NCI-H2081 (cell line): ENCODE measurements at regions not wholly inside any gene's neighbourhood (a gene's known extent, or its start where the extent isn't known, plus 50 kb on each side); places are given as distances from the start of the nearest gene placed in this dataset.
"Not testable (repeated sequence)": the region's sequence is repeated elsewhere in the genome, so short reads cannot be mapped to it uniquely, and the experiment has no call there.

ENCODE experiments used
- DNase-seq, 2 experiments: peaks; one replicate each; lab custom pipeline; 2025; lab: John Stamatoyannopoulos, UW

- DNase-seq, result no peak
These were observed 377.5 kb downstream of the HLX start for GRCh38 chr1:221256773-221257172.

GRCh38 chr1:221257548-221257947 lies 378.3 kb downstream of the HLX start:
- not testable (repeated sequence) for DNase-seq

DNA sequence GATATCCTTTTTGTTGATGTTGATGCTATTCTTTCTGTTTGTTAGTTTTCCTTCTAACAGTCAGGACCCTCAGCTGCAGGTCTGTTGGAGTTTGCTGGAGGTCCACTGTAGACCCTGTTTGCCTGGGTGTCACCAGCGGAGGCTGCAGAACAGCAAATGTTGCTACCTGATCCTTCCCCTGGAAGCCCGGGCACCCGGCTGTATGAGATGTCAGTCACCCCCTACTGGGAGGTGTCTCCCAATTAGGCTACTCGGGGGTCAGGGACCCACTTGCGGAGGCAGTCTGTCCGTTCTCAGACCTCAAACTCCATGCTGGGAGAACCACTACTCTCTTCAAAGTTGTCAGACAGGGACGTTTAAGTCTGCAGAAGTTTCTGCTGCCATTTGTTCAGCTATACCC lies 383.4 kb downstream of the HLX start:
- DNase-seq, result not testable (repeated sequence)

GRCh38 chr1:221263831-221264767 lies 384.9 kb downstream of the HLX start:
- DNase-seq, result peak; percentile 83 to 89

GRCh38 chr1:221264848-221265247 lies 385.6 kb downstream of the HLX start:
- DNase-seq, result no peak

DNA sequence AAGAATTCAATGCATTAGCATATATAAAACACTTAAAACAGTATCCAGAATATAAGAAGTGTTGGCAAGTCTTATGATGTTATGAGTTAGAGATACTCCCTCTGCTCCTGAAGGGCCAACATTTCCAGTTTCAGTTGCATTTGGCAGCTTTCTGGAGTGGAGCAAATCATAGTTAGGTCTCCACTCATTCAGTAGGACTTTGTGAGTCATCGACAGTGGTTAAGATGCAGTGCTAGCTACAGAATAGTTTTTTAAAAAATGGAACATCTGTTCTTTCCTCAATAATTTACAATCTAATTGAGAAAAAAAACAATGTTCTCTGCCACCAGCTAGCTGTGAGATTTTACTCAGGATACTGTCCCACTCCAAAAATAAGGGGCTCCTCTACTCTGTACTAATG lies 389.1 kb downstream of the HLX start:
- DNase-seq, result no peak

DNA sequence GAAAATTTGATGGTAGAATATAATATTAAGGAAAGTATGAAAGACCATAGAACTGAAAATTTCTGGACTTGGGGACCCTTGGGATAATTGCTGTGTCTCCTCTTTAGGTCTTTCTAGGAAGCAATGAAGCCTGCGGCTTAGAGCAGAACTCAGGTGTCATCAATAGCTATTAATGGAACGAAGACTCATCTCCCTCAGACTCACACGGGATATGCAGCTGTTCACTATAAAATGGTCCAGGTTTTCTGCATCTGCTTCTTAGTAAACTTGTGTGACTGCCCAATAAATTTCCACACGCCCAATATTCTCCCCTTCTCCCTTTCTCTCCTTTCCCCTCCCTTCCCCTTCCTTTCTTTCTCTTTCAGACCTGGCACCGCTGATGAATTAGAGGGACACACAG lies 392.5 kb downstream of the HLX start:
- DNase-seq, result no peak

GRCh38 chr1:221272940-221273339 lies 393.7 kb downstream of the HLX start:
- no peak for DNase-seq

DNA sequence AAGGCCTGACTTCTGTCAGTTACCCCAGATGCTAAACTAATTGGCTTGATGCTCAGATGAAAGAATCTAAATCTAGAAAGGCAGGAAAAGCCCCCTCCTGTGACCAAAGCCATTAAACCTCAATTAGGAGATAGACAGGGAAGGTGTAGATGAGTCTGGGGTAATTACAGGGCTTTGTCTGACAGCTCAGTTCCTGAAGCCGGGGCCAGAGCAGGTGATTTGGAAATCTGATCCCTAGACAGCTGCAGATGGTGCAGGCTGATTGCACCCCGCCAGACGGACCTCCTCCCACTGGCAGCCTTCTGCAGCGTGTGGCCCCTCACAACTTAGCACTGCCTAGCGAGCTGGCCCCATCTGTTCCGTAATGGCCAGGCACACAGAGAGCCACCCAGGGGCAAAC lies 395.1 kb downstream of the HLX start:
- peak; percentile 94 to 99 for DNase-seq

GRCh38 chr1:221276896-221277409 lies 397.7 kb downstream of the HLX start:
- DNase-seq, result no peak

DNA sequence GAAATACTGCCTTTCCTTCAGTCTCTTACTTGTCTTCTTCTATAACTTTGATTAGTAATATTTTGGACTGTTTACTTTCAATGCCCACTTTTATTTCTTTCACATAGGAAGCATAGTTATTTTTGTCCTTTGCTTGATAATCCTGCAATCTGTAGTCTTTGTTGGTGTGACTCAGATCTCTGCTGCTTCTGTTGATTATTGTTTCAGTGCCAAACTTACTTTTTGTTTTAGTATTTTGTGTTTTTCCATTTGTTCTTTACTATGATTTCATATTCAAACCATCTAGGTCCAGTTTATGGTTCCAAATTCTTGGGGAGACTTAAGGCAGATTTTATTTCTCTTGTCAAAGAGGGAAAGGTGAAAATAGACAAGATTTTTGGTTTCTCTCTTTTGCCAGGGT lies 399.9 kb downstream of the HLX start:
- DNase-seq, result no peak

- no peak for DNase-seq
These were observed 404.3 kb downstream of the HLX start for GRCh38 chr1:221283532-221283931.

DNA sequence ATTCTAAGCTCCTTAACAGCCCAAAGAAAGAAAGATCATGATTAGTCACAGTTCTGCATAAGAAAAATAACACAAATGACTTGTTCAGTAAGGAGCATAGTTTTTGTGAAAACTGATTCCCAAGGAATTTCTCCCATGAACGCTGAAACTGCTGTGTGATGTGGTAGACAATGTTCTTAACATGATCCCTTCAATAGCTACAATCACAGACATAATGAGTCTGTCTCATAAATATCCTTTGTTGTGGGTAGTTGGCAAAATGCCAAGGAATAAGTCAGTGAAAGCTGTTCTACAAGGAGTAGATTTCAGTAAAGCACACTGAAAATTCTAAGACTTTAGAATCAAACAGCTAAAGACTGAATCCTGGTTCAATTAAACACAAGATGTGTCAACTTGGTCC lies 404.8 kb downstream of the HLX start:
- peak in 1 of 2 experiments; percentile 60 for DNase-seq

DNA sequence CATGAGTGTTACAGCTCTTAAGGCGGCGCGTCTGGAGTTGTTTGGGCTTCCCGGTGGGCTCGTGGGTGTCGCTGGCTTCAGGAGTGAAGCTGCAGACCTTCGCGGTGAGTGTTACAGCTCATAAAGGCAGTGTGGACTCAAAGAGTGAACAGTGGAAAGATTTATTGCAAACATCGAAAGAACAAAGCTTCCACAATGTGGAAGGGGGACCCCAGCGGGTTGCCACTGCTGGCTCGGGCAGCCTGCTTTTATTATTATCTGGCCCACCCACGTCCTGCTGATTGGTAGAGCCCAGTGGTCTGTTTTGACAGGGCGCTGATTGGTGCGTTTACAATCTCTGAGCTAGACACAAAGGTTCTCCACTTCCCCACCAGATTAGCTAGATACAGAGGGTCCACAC lies 405.7 kb downstream of the HLX start:
- DNase-seq, result not testable (repeated sequence)

GRCh38 chr1:221285458-221286210 lies 406.4 kb downstream of the HLX start:
- DNase-seq, result not testable (repeated sequence)

DNA sequence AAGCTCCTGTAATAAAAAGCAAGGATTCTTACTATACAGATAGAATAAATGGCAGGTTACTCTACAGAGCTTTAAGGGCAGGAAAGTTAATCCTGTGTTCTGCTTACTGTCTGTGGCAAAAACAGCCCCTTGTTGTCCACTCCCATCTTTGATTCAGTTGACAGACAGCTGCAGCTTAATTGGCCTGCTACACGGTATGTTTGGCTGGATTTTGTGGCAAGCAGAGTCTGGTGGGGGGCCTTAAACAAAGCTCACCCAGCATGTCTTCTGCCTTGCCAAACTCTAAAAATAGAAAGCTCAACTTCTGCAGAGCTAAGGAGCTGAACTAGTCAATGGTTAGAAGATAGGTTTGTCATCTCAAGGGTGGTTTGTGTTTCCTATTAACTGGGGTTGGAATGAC lies 407.2 kb downstream of the HLX start:
- DNase-seq, result peak in 1 of 2 experiments; percentile 60

DNA sequence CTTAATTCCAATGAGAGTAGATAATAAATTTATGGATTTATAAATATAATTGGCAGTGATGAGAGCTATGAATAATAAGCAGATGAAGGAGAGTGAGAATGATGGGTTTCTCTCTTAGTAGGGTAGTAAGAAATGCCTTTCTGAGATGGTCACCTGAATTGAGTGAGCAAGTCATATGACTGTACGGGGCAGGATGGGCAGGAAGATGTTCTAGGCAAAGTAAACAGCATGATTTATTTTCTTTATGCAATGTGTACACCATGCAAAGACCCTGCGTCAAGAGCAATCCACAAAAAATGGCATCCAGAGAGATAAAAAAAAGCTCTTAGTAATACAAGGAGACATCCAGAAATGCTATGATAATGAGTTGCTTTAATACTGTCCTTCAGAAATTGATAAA lies 409.9 kb downstream of the HLX start:
- no peak for DNase-seq

- no peak for DNase-seq
These were observed 411.4 kb downstream of the HLX start for GRCh38 chr1:221290669-221291068.

DNA sequence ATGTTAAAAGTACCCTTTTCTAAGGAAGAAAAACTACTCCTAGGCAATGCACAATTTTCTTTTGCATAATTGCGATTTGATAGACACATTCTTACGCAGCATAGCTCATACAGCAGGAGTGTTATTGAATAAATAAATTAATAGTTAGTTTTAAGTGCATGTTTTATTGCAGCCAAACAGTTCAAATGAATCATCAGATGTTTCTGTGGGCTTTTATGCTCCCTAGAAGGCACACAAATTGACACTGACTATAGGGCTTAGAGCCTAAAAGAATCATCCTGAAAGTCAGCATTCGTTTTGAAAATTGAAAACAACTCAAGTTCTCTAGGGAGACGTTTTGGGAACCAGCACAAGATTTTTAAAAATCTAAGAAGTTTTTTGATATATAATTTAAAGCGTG lies 411.9 kb downstream of the HLX start:
- DNase-seq, result no peak

DNA sequence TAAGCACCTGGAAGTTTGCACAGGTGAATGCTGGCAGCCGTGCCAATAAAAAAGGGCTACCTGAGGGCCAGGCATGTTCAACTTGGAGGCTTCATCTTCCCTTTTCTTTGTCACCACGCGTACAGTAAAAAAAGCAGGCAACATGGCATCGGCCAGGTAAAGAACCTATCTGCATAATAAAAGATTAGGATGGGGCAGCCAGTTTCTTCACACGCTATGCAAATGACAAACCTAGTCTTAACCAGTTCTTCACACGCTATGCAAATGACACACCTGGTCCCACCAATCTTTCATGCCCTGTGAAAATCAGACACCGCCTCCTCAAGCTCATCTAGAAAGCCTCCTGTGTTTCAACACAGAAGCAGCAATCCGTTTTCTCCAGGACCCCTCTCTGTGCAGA lies 413.4 kb downstream of the HLX start:
- DNase-seq, result no peak

- DNase-seq, result no peak
These were observed 415.0 kb downstream of the HLX start for GRCh38 chr1:221294242-221294641.

GRCh38 chr1:221302357-221302756 lies 423.1 kb downstream of the HLX start:
- no peak for DNase-seq

DNA sequence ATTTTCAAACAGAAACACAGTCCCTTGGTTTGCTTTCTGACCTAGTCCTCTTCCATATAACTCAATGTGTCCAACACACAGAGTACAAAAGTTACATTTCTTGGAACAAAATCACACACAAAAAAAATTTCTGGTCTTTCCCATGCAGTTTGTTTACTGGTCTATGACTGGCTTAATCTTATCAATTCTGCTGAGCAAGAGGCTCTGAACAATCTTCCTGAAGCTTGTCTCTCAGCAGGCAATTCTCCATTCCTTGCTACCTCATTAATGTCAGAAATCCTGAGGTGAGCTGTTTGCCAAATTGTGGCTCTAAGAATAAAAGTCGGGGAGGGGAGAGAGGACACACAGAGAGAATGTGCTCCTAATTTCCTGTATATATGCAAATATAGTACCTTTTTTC lies 423.6 kb downstream of the HLX start:
- DNase-seq, result no peak
